T-helper 2 cell treated with Interferon-gamma antibody and Interleukin-4, amounts not matched to agents 5 μg/mL and 100 μg/mL, for 36 hours (primary cell): ENCODE measurements at regions not wholly inside any gene's neighbourhood (a gene's known extent, or its start where the extent isn't known, plus 50 kb on each side); places are given as distances from the start of the nearest gene placed in this dataset.

Experiments used
- DNase-seq: peaks from one replicate; pipeline ENCODE4 v3.0.0; 2021; ENCODE audit warnings: low spot score
- H3K27ac Mint-ChIP-seq: one replicate; pipeline ENCODE4 v1.8.0; 2021; ENCODE audit warnings: mild to moderate bottlenecking, mixed read lengths
- H3K27me3 Mint-ChIP-seq: one replicate; pipeline ENCODE4 v1.8.0; 2021; ENCODE audit warnings: low read depth, mixed read lengths
- H3K36me3 Mint-ChIP-seq: one replicate; pipeline ENCODE4 v1.8.0; 2021; ENCODE audit warnings: low read depth, mixed read lengths
- H3K4me1 Mint-ChIP-seq: one replicate; pipeline ENCODE4 v1.8.0; 2021; ENCODE audit warnings: low read depth, mixed read lengths
- H3K4me3 Mint-ChIP-seq: one replicate; pipeline ENCODE4 v1.8.0; 2022; ENCODE audit warnings: mild to moderate bottlenecking, moderate library complexity, mixed read lengths
- H3K9me3 Mint-ChIP-seq: one replicate; pipeline ENCODE4 v1.8.0; 2021; ENCODE audit warnings: mixed read lengths

GRCh38 chr12:115473257-115473956 is 789.4 kb upstream of the TBX3 start:
- Mint-ChIP-seq H3K9me3 (peaks cover 9% of the 10 kb centered on the region), H3K4me3 (no peak overlapping the region), H3K27ac (no peak overlapping the region), H3K4me1 (no peaks in the 10 kb centered on the region), H3K36me3 (no peaks in the 10 kb centered on the region), H3K27me3 (no peaks in the 10 kb centered on the region)
- DNase-seq = no peak

- Mint-ChIP-seq H3K4me1 (no peaks in the 10 kb centered on the region), H3K27ac (no peak overlapping the region), H3K27me3 (no peaks in the 10 kb centered on the region), H3K4me3 (no peak overlapping the region), H3K36me3 (no peaks in the 10 kb centered on the region), H3K9me3 (peaks cover 9% of the 10 kb centered on the region)
- no peak for DNase-seq
Observed at GRCh38 chr12:115472852-115473251, 788.9 kb upstream of the TBX3 start.

DNA sequence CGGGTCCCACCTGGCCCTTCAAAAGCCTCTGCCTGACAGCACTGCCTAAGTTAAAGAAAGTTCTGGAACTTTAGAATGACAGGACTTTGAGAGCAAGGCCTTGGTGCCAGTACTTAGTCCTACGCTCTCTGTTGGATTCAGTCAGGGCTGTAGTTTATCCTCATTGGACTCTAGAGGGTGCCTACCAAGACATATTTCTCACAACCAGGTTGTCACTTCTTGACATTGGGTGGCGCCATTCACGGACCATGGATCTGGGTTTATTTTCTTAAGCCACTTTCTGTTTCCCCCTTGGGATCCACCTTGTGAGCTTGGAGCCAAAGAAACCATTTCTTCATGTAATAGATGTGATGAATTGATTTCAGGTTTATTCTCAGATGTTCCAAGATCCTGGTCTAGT is 787.0 kb upstream of the TBX3 start:
- Mint-ChIP-seq H3K36me3 (no peaks in the 10 kb centered on the region), H3K4me1 (no peaks in the 10 kb centered on the region), H3K27ac (no peak overlapping the region), H3K9me3 (peaks cover 3% of the 10 kb centered on the region), H3K27me3 (no peaks in the 10 kb centered on the region), H3K4me3 (no peak overlapping the region)
- DNase-seq = no peak

DNA sequence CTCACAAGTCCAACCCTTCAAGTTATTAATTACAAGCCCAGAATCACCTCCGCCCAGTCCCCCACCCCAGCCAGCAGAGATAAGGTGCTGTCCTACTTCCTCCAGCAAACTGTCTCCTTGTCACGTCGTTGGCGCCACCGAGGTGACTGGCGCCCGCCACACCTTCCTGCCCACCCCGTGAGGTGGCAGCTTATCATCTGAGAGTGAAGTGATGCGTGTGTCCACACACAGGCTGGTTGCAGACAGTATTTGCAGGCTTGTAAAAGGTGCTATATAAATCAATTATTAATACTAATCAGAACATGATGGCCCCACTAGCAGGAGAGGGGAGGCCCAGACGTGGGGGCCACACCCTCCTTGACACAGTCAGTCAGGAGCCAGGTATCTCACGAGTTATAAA is 786.6 kb upstream of the TBX3 start:
- no peak overlapping the region for H3K27ac Mint-ChIP-seq
- no peaks in the 10 kb centered on the region for H3K36me3 Mint-ChIP-seq
- H3K4me3 Mint-ChIP-seq = no peak overlapping the region
- DNase-seq = no peak
- H3K4me1 Mint-ChIP-seq = no peaks in the 10 kb centered on the region
- peaks cover 3% of the 10 kb centered on the region for H3K9me3 Mint-ChIP-seq
- H3K27me3 Mint-ChIP-seq = no peaks in the 10 kb centered on the region

DNA sequence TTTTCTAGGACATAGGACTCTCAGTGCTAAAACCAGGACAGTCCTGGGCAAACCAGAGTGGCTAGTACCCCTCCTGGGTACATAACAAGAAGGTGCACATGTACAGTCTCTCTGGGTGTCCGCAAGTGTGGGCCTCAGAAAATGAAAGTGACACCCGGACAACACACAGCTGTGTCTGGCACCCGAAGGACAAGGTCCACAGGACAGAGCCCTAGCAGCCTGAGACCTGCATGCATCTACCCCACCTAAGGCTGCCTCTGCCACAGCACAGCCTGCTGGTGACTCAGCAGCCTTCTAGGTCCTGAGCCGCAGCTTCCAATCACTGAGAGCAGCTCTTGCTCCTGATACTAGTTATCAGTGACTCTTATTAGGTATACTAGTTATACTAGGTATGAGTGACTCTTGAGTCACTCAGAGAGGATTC is 784.1 kb upstream of the TBX3 start:
- Mint-ChIP-seq H3K4me1 (no peaks in the 10 kb centered on the region), H3K9me3 (peaks cover 3% of the 10 kb centered on the region), H3K36me3 (no peaks in the 10 kb centered on the region), H3K4me3 (no peak overlapping the region), H3K27me3 (no peaks in the 10 kb centered on the region), H3K27ac (no peak overlapping the region)
- no peak for DNase-seq

- H3K4me1 Mint-ChIP-seq = no peaks in the 10 kb centered on the region
- H3K9me3 Mint-ChIP-seq = peaks cover 3% of the 10 kb centered on the region
- H3K27ac Mint-ChIP-seq = no peak overlapping the region
- DNase-seq = no peak
- no peaks in the 10 kb centered on the region for H3K27me3 Mint-ChIP-seq
- no peaks in the 10 kb centered on the region for H3K36me3 Mint-ChIP-seq
- H3K4me3 Mint-ChIP-seq = no peak overlapping the region
Observed at GRCh38 chr12:115467531-115467930, 783.6 kb upstream of the TBX3 start.

DNA sequence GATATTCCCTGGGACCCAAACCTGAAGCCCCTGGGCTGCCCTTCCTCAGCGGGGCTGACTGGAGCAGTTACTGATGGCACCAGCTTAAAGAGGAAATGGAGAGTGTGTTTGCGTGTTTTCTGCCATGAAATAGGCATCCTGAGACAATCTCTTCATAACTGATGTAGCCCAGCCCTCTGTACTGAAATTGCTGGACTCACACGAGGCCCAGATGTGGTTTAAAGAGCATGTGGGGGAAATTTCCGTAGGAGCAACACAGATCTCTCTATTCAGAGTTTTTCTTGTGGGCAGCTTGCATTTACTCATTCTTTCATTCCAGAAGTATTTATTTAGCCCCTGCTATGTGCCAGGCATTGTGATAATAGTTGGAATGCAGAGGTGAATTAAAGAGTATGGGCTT is 782.1 kb upstream of the TBX3 start:
- Mint-ChIP-seq H3K27me3 (no peaks in the 10 kb centered on the region), H3K27ac (no peak overlapping the region), H3K36me3 (no peaks in the 10 kb centered on the region), H3K4me3 (no peak overlapping the region), H3K9me3 (peaks cover 9% of the 10 kb centered on the region), H3K4me1 (no peaks in the 10 kb centered on the region)
- DNase-seq = no peak

- no peak for DNase-seq
- Mint-ChIP-seq H3K9me3 (peaks cover 6% of the 10 kb centered on the region), H3K4me1 (no peaks in the 10 kb centered on the region), H3K27ac (no peak overlapping the region), H3K27me3 (no peaks in the 10 kb centered on the region), H3K36me3 (no peaks in the 10 kb centered on the region), H3K4me3 (no peak overlapping the region)
Observed at GRCh38 chr12:115464661-115465060, 780.7 kb upstream of the TBX3 start.

DNA sequence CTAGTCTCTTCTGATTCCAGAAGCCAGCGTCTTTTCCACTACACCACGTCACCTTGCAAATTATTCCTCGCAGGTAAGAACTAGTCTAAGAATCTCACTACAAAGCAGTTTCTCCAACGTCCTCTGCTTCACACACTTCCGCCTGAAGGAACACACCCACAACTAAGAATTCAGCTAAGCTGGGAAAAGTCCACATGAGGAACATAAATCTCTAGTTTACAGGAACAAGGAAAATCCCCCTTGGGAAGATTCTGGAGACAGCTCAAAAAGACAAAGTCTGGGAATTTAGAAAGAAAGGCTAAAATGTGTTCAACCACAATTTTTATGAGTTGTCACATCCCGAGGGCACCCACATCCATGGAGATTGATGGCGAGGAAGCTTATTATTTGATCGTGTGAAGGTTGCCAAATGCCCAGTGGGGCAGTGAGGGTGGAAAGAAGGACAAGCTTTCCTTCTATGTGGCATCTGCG is 780.2 kb upstream of the TBX3 start:
- Mint-ChIP-seq H3K4me1 (no peaks in the 10 kb centered on the region), H3K36me3 (no peaks in the 10 kb centered on the region), H3K27ac (no peak overlapping the region), H3K9me3 (peaks cover 5% of the 10 kb centered on the region), H3K4me3 (no peak overlapping the region), H3K27me3 (no peaks in the 10 kb centered on the region)
- DNase-seq = no peak

DNA sequence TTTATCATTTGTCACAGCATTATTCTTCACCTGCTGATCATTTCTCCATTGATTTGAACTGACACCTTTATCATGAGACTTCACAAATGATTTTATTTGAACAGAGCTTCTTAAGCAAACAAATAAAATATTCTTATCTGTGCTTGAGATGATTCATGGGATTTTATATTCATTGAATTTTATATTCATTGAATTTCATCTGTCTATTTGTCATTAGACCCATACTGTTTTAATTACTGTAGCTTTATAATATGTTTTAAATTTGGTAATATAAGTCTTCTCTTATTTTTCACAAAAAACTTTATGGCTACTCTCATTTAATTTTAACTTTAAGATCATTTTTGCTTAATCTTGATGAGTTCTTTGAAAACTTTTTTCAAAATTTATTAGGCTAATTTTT is 777.4 kb upstream of the TBX3 start:
- no peaks in the 10 kb centered on the region for H3K4me1 Mint-ChIP-seq
- no peaks in the 10 kb centered on the region for H3K36me3 Mint-ChIP-seq
- no peak overlapping the region for H3K27ac Mint-ChIP-seq
- no peak for DNase-seq
- H3K27me3 Mint-ChIP-seq = no peaks in the 10 kb centered on the region
- no peak overlapping the region for H3K4me3 Mint-ChIP-seq
- peaks cover 9% of the 10 kb centered on the region for H3K9me3 Mint-ChIP-seq

DNA sequence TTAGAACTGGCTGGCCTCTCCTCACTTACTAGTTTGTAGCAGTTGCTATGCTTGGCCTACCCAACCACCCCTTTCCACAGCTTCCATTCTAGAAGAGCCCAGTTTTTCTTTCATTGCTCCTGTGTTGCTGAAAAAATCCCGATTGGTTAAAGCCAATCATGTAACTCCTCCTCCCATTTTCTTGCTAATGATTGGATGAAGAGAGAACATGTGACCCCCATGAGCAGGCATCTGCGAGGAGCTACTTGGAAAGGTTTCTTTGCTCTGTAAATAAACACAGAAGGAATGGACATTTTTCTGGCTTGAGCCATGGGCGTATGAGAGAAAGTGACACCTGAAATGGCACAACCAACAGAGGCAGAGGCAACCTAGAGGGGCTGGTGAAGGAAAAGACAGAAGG is 773.8 kb upstream of the TBX3 start:
- Mint-ChIP-seq H3K27me3 (peaks cover 5% of the 10 kb centered on the region), H3K4me1 (no peaks in the 10 kb centered on the region), H3K27ac (no peak overlapping the region), H3K4me3 (no peak overlapping the region), H3K36me3 (no peaks in the 10 kb centered on the region), H3K9me3 (peaks cover 9% of the 10 kb centered on the region)
- DNase-seq = no peak

DNA sequence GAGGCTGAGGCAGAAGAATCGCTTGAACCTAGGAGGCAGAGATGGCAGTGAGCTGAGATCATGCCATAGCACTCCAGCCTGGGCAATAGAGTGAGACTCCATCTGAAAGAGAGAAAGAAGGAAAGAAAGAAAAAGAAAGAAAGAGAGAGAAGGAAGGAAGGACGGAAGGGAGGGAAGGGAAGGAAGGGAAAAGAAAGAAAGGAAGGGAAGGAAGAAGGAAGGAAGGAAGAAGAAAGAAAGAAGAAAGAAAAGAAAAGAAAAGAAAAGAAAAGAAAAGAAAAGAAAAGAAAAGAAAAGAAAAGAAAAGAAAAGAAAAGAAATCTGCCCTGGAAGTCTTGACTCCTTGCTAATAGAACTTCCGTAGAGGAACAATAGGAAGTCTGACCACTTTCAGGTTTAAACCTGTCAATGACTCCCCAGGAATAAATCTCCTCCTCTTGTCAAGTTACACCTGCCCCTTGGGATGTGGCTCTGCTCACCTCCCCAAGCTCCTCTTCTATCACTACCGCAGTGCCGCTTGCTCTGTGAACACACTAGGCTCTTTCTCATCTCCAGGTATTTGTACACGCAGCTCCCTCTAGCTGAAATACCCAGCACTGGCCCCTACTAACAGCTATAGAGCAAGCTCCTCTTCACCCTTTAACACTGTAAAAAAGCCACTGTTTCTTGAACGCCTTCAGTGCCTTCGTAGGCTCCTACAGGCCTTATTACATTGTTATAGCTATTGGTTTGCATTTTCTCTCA is 773.1 kb upstream of the TBX3 start:
- Mint-ChIP-seq H3K36me3 (no peaks in the 10 kb centered on the region), H3K9me3 (peaks cover 9% of the 10 kb centered on the region), H3K27ac (no peak overlapping the region), H3K4me3 (no peak overlapping the region), H3K27me3 (peaks cover 12% of the 10 kb centered on the region), H3K4me1 (no peaks in the 10 kb centered on the region)
- DNase-seq = no peak

- peaks cover 4% of the 10 kb centered on the region for H3K9me3 Mint-ChIP-seq
- no peak overlapping the region for H3K27ac Mint-ChIP-seq
- no peak for DNase-seq
- no peaks in the 10 kb centered on the region for H3K4me1 Mint-ChIP-seq
- H3K4me3 Mint-ChIP-seq = no peak overlapping the region
- H3K27me3 Mint-ChIP-seq = peaks cover 19% of the 10 kb centered on the region
- H3K36me3 Mint-ChIP-seq = no peaks in the 10 kb centered on the region
Observed at GRCh38 chr12:115455268-115455681, 771.3 kb upstream of the TBX3 start.

GRCh38 chr12:115452751-115453281 is 768.8 kb upstream of the TBX3 start:
- no peak overlapping the region for H3K27ac Mint-ChIP-seq
- no peak for DNase-seq
- H3K36me3 Mint-ChIP-seq = no peaks in the 10 kb centered on the region
- no peaks in the 10 kb centered on the region for H3K9me3 Mint-ChIP-seq
- H3K27me3 Mint-ChIP-seq = peaks cover 25% of the 10 kb centered on the region
- no peak overlapping the region for H3K4me3 Mint-ChIP-seq
- no peaks in the 10 kb centered on the region for H3K4me1 Mint-ChIP-seq
